Common myeloid progenitor, CD34-positive (primary cell): ENCODE measurements at regions not wholly inside any gene's neighbourhood (a gene's known extent, or its start where the extent isn't known, plus 50 kb on each side); places are given as distances from the start of the nearest gene placed in this dataset.

Source experiments
- CTCF ChIA-PET: fragments of 350-600 bp; sonication (Branson Sonifier 250); formaldehyde crosslinking; loops from one replicate; lab custom pipeline; 2021; ENCODE audit warnings: antibody characterized with exemption; lab: Charles Lee
- POLR2A ChIA-PET: fragments of 350-600 bp; sonication (Branson Sonifier 250); formaldehyde crosslinking; loops from one replicate; lab custom pipeline; 2021; ENCODE audit warnings: antibody characterized with exemption; lab: Charles Lee
- DNase-seq, 3 donors: peaks; one replicate each; pipeline versions ENCODE4 v3.0.0 to v3.0.0-alpha.2; 2013
- H3K27ac ChIP-seq, 2 experiments: 1 replicate in 1 of 2; 2 replicates in 1 of 2; pipeline ENCODE4 v1.7.0; 2013; ENCODE audit warnings: inconsistent platforms in 2 of 2, low read length in 2 of 2, mild to moderate bottlenecking in 2 of 2, low read depth in 1 of 2, moderate library complexity in 1 of 2; ENCODE audit not compliant: severe bottlenecking in 2 of 2, insufficient read depth in 1 of 2, poor library complexity in 1 of 2
- H3K27me3 ChIP-seq, 5 experiments: replicated peaks in 2 of 5; 1 replicate in 3 of 5; 2 replicates in 2 of 5; pipeline versions ENCODE4 v1.6.1 to v1.7.0; 2013; ENCODE audit warnings: low read length in 4 of 5, mild to moderate bottlenecking in 2 of 5, moderate library complexity in 2 of 5, inconsistent platforms in 1 of 5; ENCODE audit not compliant: insufficient read depth in 5 of 5, control insufficient read depth in 4 of 5
- H3K36me3 ChIP-seq, 4 experiments: 1 replicate in 2 of 4; 2 replicates in 2 of 4; pipeline versions ENCODE4 v1.6.1 to v1.7.0; 2013; ENCODE audit warnings: low read length in 3 of 4, control low read depth in 1 of 4, mild to moderate bottlenecking in 1 of 4; ENCODE audit not compliant: control insufficient read depth in 4 of 4, insufficient read depth in 4 of 4
- H3K4me1 ChIP-seq, 4 experiments: 1 replicate in 3 of 4; 2 replicates in 1 of 4; pipeline versions ENCODE4 v1.6.1 to v1.7.1; 2013; ENCODE audit warnings: low read length in 3 of 4, mild to moderate bottlenecking in 3 of 4, control low read depth in 1 of 4, inconsistent platforms in 1 of 4, moderate library complexity in 1 of 4; ENCODE audit not compliant: control insufficient read depth in 4 of 4, insufficient read depth in 4 of 4; ENCODE audit errors: control extremely low read depth in 1 of 4
- H3K4me3 ChIP-seq, 7 experiments: 1 replicate in 4 of 7; 2 replicates in 3 of 7; pipeline versions ENCODE4 v1.5.1 to v1.7.0; 2013; ENCODE audit warnings: mild to moderate bottlenecking in 7 of 7, low read length in 6 of 7, moderate library complexity in 6 of 7, inconsistent platforms in 2 of 7, low read depth in 2 of 7, control low read depth in 1 of 7; ENCODE audit not compliant: insufficient read depth in 4 of 7, control insufficient read depth in 1 of 7; ENCODE audit errors: extremely low read depth in 1 of 7
- H3K9me3 ChIP-seq, 5 experiments: 1 replicate in 4 of 5; 2 replicates in 1 of 5; pipeline versions ENCODE4 v1.6.1 to v1.7.1; 2013; ENCODE audit warnings: low read length in 4 of 5, mild to moderate bottlenecking in 2 of 5, inconsistent platforms in 1 of 5, low read depth in 1 of 5, moderate library complexity in 1 of 5; ENCODE audit not compliant: control insufficient read depth in 4 of 5, insufficient read depth in 2 of 5; ENCODE audit errors: control extremely low read depth in 1 of 5
- WGBS: methylation state at CpG from one replicate; pipeline ENCODE4 v1.1.5; 2013; ENCODE audit not compliant: insufficient coverage; 5-methylcytosine and 5-hydroxymethylcytosine counted together

- peaks cover 0 to 2% (median 0%) of the 10 kb centered on the region in 5 experiments for H3K9me3 ChIP-seq
- H3K4me1 ChIP-seq, result no peaks in the 10 kb centered on the region
- ChIA-PET POLR2A (no interaction called here), CTCF (no interaction called here)
- H3K27ac ChIP-seq, result no peak overlapping the region
- H3K27me3 ChIP-seq, result no peaks in the 10 kb centered on the region
- DNase-seq, result no peak
- WGBS, result 92% methylated on average over 2 of the region's 2 CpGs
- H3K36me3 ChIP-seq, result no peaks in the 10 kb centered on the region
- H3K4me3 ChIP-seq, result no peak overlapping the region
These were observed 331.1 kb downstream of the MLLT3 start for GRCh38 chr9:20291201-20291600.

- no peak for DNase-seq
- CTCF ChIA-PET, result no interaction called here
These were observed 332.0 kb downstream of the MLLT3 start for GRCh38 chr9:20290257-20290656.

DNA sequence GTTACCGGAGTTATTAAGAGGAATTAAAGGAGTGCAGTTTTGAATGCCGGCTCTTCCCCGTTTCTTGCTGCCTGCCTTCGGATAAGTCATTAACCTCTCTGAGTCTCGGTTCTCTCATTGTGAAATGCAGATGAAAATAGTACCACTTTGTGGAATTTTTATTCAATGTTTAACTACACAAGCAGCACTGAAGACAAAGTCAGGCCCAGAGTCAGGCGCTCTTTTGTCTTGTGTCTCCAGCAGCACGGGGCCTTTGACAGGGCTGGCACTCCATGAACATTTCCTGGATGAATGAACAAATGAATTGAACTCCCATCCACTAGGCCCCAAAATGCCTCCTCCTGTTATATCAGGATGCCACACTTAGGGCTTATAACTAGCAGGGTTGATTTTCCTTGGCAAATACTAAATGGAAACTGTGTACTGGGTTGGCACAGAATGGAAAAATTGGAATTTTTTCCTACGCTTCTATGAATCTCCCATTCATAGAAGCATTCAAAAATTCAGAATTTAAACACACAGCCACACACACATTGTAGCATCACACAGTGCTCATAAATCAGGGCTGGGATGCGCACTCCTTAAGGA lies 332.8 kb downstream of the MLLT3 start:
- Histone ChIP-seq H3K4me3 (no peak overlapping the region), H3K36me3 (no peaks in the 10 kb centered on the region), H3K9me3 (peaks cover 0 to 2% (median 0%) of the 10 kb centered on the region in 5 experiments), H3K27ac (no peak overlapping the region), H3K27me3 (no peaks in the 10 kb centered on the region), H3K4me1 (no peaks in the 10 kb centered on the region)
- no peak for DNase-seq
- 90% methylated on average over 2 of the region's 9 CpGs for WGBS
- POLR2A ChIA-PET, result no interaction called here
- CTCF ChIA-PET, result no interaction called here

More at GRCh38 chr9:20290257-20290656, 332.0 kb downstream of the MLLT3 start:
- no peaks in the 10 kb centered on the region for H3K27me3 ChIP-seq
- 98% methylated on average over 4 of the region's 6 CpGs for WGBS
- no peak overlapping the region for H3K4me3 ChIP-seq
- H3K9me3 ChIP-seq, result peaks cover 0 to 2% (median 0%) of the 10 kb centered on the region in 5 experiments
- H3K4me1 ChIP-seq, result no peaks in the 10 kb centered on the region
- no peak overlapping the region for H3K27ac ChIP-seq
- no peaks in the 10 kb centered on the region for H3K36me3 ChIP-seq
- POLR2A ChIA-PET, result no interaction called here

GRCh38 chr9:20286969-20287368 lies 335.3 kb downstream of the MLLT3 start:
- WGBS, result 96% methylated on average over 3 of the region's 3 CpGs
- no peak overlapping the region for H3K4me3 ChIP-seq
- DNase-seq, result no peak
- CTCF ChIA-PET, result no interaction called here
- H3K4me1 ChIP-seq, result no peaks in the 10 kb centered on the region
- H3K36me3 ChIP-seq, result no peaks in the 10 kb centered on the region
- POLR2A ChIA-PET, result interaction anchor here (0.6 kb wide), 1 partner anchor 41 kb away, joined by 3 read pairs; no protein-coding TSS in a partner anchor
- no peaks in the 10 kb centered on the region for H3K27me3 ChIP-seq
- H3K9me3 ChIP-seq, result peaks cover 0 to 2% (median 0%) of the 10 kb centered on the region in 5 experiments
- H3K27ac ChIP-seq, result no peak overlapping the region

DNA sequence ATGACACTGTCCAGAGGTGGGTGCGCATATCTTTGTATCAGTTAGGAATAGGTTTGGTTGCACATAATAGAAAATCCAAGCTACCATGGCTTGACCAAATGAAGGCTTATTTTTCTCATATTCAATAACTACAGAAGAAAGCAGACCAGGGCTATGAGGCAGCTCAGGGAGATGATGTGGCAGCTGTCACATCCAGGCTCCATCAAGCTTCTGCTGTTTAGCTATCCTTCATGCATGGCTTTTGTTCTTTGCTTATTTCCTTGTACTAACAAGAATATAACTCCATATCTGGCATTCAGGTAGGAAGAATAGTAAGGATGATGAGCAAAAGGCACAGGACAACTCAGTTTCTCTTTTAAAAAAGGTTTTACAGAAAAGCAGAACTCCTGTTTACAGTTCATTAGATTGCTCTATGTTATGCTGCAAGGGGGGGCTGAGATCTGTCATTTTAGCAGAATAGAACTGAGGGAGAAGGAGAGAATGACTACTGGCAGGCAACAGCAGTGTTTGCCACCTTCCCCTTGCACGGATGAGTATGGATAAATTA lies 336.1 kb downstream of the MLLT3 start:
- ChIA-PET POLR2A (no interaction called here), CTCF (no interaction called here)
- Histone ChIP-seq H3K27ac (no peak overlapping the region), H3K9me3 (peaks cover 0 to 2% (median 0%) of the 10 kb centered on the region in 5 experiments), H3K36me3 (no peaks in the 10 kb centered on the region), H3K4me3 (no peak overlapping the region), H3K27me3 (no peaks in the 10 kb centered on the region), H3K4me1 (no peaks in the 10 kb centered on the region)
- peak in 2 of 3 donors; percentile 3 to 10 for DNase-seq
- WGBS, result 80% methylated on average over 1 of the region's 2 CpGs

- Histone ChIP-seq H3K27ac (no peak overlapping the region), H3K4me1 (no peaks in the 10 kb centered on the region), H3K4me3 (no peak overlapping the region), H3K9me3 (peaks cover 0 to 2% (median 0%) of the 10 kb centered on the region in 5 experiments), H3K27me3 (no peaks in the 10 kb centered on the region), H3K36me3 (no peaks in the 10 kb centered on the region)
- ChIA-PET POLR2A (no interaction called here), CTCF (interaction anchor here (1.2 kb wide), 1 partner anchor 10 kb away, joined by 3 read pairs; no protein-coding TSS in a partner anchor)
- DNase-seq, result no peak
- WGBS, result 100% methylated on average over 2 of the region's 3 CpGs
These were observed 337.6 kb downstream of the MLLT3 start for GRCh38 chr9:20284601-20285289.

GRCh38 chr9:20280330-20280729 lies 342.0 kb downstream of the MLLT3 start:
- WGBS, result 94% methylated on average over 2 of the region's 3 CpGs

More at GRCh38 chr9:20280330-20280729, 342.0 kb downstream of the MLLT3 start:
- CTCF ChIA-PET, result no interaction called here
- H3K4me3 ChIP-seq, result no peak overlapping the region
- H3K9me3 ChIP-seq, result peaks cover 0 to 17% (median 8%) of the 10 kb centered on the region in 5 experiments
- H3K36me3 ChIP-seq, result no peaks in the 10 kb centered on the region
- POLR2A ChIA-PET, result no interaction called here
- no peaks in the 10 kb centered on the region for H3K27me3 ChIP-seq
- no peaks in the 10 kb centered on the region for H3K4me1 ChIP-seq
- no peak overlapping the region for H3K27ac ChIP-seq
- DNase-seq, result no peak
